HG02623 (cell line): ENCODE measurements at regions not wholly inside any gene's neighbourhood (a gene's known extent, or its start where the extent isn't known, plus 50 kb on each side); places are given as distances from the start of the nearest gene placed in this dataset.
"Not testable (repeated sequence)": the region's sequence is repeated elsewhere in the genome, so short reads cannot be mapped to it uniquely, and the experiment has no call there.

Source experiments
- ATAC-seq: cut with Tn5 transposase; IDR thresholded peaks from one replicate; pipeline ENCODE4 v1.9.1; 2021; ENCODE audit warnings: moderate library complexity; ENCODE audit not compliant: unreplicated experiment

DNA sequence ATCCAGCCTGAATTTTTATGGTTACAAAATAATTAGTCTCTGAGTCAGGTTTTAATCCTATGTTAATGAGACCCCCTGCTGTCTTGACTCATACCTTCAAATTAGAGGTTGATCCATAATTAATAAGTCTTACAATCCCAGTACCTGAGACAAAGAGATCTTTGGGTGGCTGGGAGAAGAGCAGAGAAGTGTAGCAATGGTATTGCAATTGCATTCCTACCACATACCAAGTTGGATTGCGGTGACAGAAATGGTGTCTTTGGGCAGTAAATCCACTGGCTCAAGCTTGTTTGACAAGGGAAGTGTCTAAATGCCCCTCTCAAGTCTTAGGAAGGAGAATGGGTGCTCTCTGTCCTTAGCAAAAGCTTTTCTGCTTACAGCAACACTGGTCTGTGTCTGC, 150.4 kb downstream of the BTBD3 start:
- no peak for ATAC-seq

GRCh38 chr20:12069181-12069580, 151.5 kb downstream of the BTBD3 start:
- no peak for ATAC-seq

DNA sequence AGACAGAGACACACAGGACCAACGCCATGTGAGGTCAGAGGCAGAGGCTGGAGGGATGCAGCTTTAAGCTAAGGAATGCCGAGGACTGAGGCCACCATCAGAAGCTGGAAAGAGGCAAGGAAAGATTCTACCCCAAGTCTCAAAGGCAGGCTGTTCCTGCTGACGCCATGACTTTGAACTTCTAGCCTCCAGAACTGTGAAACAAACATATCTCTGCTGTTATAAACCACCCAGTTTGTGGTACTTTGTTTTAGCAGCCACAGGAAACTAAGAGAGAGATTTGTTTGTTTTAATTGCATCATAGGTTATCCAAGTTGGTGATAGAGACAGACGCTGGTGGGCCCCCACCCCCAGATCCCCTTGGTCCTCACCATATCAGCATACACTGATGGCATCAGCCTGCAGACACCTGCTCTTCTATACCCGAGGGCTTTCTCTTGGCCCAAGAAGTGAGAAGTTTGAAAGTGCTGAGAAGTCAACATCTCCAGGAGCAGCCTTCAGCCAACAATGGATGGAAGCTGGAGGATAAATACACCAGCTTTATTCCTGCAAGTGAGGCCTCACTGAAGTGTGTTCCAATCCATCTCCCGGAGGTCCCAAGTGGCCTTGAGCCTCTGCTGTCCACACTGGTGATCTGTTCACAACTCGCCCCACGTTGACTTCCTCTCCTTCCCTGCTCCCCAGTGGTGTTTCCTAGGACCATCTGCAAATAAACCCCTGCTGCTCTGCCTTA, 154.7 kb downstream of the BTBD3 start:
- no peak for ATAC-seq

- ATAC-seq = no peak
Observed at GRCh38 chr20:12072954-12073264, 155.2 kb downstream of the BTBD3 start.

- ATAC-seq = no peak
Observed at GRCh38 chr20:12074111-12074655, 156.5 kb downstream of the BTBD3 start.

DNA sequence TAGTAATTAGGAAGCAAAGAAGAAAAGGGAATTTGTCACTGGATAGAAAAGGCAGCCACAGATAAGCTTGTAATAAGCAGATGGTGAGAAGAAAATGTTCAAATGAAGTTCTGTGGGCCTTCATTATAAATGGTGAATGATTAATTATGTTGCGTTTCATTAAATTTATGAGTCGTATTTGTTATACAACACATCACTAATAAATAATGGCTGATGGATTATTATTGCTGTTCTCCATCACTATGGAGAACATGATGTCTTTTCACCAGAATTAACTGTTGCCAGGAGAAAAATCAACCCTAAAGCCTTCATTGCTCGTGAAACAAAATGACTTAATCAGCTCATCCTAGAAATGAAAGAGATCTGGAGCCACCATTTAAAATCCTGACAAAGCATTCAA, 158.5 kb downstream of the BTBD3 start:
- ATAC-seq = no peak

DNA sequence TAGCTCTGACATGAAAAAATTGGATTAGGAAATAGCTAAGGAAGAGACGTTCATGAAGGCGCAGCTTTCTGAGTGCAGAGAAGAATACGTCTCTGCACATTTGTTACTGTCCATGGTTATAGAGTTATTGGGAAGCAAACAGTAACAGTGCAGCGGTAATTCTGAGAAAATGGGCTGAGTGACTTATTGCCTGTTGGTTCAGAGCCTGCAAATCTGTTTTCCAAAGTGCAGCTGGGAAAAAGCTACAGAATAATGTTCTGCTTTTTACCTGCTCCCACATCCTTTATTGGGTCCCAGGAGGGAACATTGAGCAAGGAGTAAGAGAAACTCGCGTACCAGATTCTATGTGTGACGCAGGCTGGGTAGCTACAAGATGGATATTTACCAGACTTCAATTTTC, 160.2 kb downstream of the BTBD3 start:
- ATAC-seq = no peak

- no peak for ATAC-seq
Observed at GRCh38 chr20:12079490-12079889, 161.8 kb downstream of the BTBD3 start.

DNA sequence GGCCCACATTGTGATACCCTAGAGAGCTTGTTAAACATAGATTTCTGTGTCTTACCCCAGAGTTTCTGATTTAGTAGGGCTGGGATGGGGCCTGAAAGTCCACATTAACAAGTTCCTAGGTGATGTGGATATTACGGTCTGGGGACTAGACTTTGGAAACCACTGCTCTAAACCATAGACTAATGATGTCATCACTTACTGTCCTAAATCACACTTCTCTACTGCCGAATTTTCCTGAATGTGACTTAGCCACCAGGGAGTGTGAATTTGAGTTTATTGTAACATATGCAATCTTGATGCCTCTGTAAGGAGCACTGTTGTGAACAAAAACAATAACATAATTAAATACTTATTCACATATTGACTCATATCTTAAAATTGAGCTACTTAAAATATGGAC, 165.6 kb downstream of the BTBD3 start:
- ATAC-seq = no peak

DNA sequence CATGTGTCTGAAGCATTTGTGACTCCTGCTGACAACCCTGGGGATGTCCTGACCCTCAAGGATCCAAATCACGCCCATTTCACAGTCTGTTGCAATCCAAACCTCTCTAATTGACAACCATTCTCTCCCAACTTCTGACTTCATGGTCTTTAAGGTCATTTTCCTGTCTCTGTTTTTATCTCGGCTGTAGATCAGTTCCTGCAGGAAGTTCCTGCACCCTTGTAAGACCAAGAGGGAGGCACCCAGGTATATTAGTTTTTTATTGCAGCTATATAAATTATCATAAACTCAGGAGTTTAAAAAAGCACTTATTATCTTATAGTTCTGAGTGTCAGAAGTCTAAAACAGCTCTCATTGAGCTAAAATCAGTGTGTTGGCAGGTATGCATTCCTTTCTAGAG, 166.8 kb downstream of the BTBD3 start:
- no peak for ATAC-seq

GRCh38 chr20:12086359-12086758, 168.7 kb downstream of the BTBD3 start:
- no peak for ATAC-seq

DNA sequence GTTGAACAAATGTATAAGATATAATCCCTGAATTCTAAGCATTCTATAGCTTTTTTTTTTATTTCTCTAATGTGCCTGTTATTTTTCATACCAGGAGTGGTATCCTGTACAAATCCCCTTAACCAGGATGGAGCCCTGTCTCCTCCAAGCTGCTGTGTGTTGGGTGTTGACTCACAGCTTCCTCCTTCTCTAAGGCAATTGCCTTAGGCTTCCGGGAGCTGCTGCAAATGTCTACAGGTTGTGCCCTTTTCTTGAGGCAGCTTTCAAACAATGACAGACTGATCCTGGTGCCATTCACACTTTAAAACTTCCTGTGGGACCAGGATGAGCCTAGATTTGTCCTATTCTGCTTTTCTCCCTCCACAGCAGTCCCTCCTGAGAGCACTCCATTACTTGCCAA, 173.2 kb downstream of the BTBD3 start:
- no peak for ATAC-seq

- ATAC-seq = no peak
Observed at GRCh38 chr20:12093057-12093796, 175.5 kb downstream of the BTBD3 start.

- ATAC-seq = not testable (repeated sequence)
Observed at GRCh38 chr20:12093797-12094190, 176.1 kb downstream of the BTBD3 start.

DNA sequence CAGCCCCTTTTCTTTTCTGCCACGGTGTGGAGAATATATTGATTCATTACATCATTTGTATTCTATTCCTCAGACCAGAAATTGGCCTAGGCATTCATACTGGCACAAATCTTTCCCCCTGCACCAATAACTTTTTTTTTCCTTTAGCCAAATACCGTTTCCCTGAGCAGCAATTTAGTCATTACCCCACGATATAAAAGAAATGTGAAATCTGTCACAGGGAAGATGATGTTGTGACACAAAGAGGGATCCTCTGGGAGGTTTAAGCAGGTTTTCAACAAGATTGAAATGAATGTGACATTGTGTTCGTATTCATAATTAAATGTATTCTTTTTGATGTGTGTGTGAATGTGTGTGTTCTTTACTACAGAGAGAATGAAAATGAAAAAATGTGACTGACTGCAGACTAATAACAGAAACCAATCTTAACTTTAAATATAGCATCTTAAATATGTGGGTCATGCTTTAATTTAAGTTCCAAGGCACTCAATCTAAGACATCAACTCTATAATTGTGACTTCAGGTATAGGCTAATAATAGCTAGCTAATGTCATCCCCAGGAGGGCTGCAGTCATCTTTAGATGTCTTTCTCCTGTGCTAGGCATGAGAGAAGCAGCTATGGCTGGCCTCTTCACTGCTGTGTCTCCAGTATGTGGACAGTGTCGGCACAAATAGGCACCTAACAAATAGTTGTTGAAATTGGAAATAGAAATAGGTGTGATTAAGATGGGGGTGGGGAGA, 177.7 kb downstream of the BTBD3 start:
- no peak for ATAC-seq

DNA sequence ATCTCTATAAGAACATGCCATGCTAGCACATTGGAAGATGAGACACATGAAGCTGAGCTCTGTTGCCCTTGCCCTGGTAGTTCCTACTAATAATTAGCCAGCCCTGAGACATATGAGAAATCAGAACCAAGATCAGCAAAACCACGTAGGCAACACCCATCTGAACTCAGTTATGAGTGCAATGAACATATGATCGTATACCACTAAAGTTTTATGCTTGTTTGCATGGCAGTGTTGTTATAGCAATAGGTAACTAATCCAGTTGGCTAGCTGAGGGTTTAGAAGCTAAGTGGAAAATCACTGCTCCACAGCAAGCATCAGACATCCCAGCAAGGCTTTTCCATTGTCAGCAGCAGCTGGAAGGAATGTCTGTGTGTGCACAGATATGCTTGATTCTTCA, 180.7 kb downstream of the BTBD3 start:
- no peak for ATAC-seq

DNA sequence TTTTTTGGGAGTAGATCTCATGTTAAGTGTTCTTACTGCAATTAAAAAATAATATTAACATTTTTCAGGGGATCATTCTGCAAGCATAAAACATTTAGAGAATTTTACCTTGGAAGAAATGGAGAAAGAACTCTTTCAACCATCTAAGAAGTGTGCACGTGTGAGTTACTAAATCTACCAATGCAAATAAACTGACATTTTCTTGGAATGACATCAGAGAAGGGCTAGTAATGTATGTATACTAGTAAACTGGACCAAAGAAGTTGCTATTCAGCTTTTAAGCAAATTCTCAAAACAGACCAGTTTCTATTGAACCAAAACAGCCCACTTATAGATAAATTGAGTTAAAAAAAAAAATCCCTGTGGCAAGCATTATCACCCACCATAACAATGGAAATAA, 191.2 kb downstream of the BTBD3 start:
- ATAC-seq = no peak

DNA sequence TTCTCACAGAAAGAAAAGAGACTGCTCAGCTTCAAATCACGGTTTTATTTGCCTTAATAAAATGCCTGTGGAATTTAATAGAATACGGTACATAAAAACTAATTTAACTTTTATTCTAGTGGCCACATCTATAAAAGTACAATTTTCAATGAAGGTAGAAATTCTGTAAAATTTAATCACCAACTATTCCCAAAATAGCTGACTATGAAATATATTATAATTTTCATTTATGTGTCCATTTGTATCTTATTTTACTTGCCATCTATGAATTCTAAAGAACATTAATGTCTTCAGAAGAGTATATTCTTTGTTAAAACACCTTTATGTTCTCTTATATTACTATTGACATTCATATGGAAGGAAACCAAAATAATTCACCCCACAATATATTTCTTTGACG, 192.6 kb downstream of the BTBD3 start:
- ATAC-seq = no peak

GRCh38 chr20:12110711-12111110, 193.0 kb downstream of the BTBD3 start:
- ATAC-seq = no peak

GRCh38 chr20:12111431-12112088, 193.9 kb downstream of the BTBD3 start:
- no peak for ATAC-seq

DNA sequence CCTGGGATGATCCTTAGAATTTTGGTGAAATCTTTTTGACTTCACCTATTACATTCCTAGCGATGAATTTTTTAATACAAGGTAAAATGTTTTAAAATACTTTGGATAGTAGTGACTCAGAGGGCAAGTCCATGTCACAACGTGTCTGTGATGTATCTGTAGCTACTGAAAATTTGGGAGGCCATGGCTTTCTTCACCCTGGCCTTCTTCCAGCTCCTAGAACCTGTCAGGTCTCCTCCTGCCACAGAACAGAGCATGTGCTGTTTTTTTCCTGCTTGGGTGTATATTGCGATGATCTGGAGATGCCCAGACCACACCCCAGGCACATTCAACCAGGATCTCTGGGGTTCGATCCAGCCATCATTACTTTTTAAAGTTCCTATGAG, 194.4 kb downstream of the BTBD3 start:
- ATAC-seq = no peak
